CD4-positive, alpha-beta T cell (primary cell): ENCODE measurements at regions not wholly inside any gene's neighbourhood (a gene's known extent, or its start where the extent isn't known, plus 50 kb on each side); places are given as distances from the start of the nearest gene placed in this dataset.

ENCODE experiments used
- ATAC-seq: fragments of 200-7000 bp; cut with Tn5 transposase; one replicate; pipeline ENCODE4 v1.10.0; 2022; ENCODE audit warnings: mild to moderate bottlenecking; ENCODE audit not compliant: poor library complexity
- CTCF ChIA-PET: fragments of 350-600 bp; sonication (Branson Sonifier 250); formaldehyde crosslinking; loops from one replicate; lab custom pipeline; 2021; ENCODE audit warnings: antibody characterized with exemption, inconsistent platforms; lab: Charles Lee
- POLR2A ChIA-PET: fragments of 350-600 bp; sonication (Branson Sonifier 250); formaldehyde crosslinking; loops from one replicate; lab custom pipeline; 2021; ENCODE audit warnings: antibody characterized with exemption, inconsistent platforms; lab: Charles Lee
- DNase-seq, 14 experiments: peaks; one replicate each; pipeline ENCODE4 v3.0.0-alpha.2; 2013 to 2020; ENCODE audit warnings: mixed read lengths in 2 of 14
- H3K27ac ChIP-seq, 2 donors: one replicate each; pipeline versions ENCODE4 v1.5.1 to v1.7.0; 2013; ENCODE audit warnings: low read length in 2 of 2, low read depth in 1 of 2, mild to moderate bottlenecking in 1 of 2
- H3K27me3 ChIP-seq, 2 experiments: 1 replicate in 1 of 2; 2 replicates in 1 of 2; pipeline versions ENCODE4 v1.6.1 to v1.7.0; 2013; ENCODE audit warnings: low read length in 2 of 2, control low read depth in 1 of 2, mild to moderate bottlenecking in 1 of 2, moderate library complexity in 1 of 2; ENCODE audit not compliant: insufficient read depth in 2 of 2, control insufficient read depth in 1 of 2
- H3K36me3 ChIP-seq: one replicate; pipeline ENCODE4 v1.6.1; 2013; ENCODE audit warnings: low read length, control low read depth; ENCODE audit not compliant: insufficient read depth
- H3K4me1 ChIP-seq: one replicate; pipeline ENCODE4 v1.6.1; 2013; ENCODE audit warnings: low read length, control low read depth; ENCODE audit not compliant: insufficient read depth
- H3K4me3 ChIP-seq: one replicate; pipeline ENCODE4 v1.5.1; 2013; ENCODE audit warnings: mild to moderate bottlenecking, low read length, moderate library complexity
- H3K9me3 ChIP-seq, 2 experiments: 1 replicate in 1 of 2; 2 replicates in 1 of 2; pipeline versions ENCODE4 v1.6.1 to v1.7.0; 2013; ENCODE audit warnings: low read length in 2 of 2, mild to moderate bottlenecking in 2 of 2, control low read depth in 1 of 2, moderate library complexity in 1 of 2; ENCODE audit not compliant: control insufficient read depth in 1 of 2, insufficient read depth in 1 of 2
- H3K27ac Mint-ChIP-seq: one replicate; pipeline ENCODE4 v1.8.0; 2020; ENCODE audit warnings: mixed read lengths
- H3K27me3 Mint-ChIP-seq: one replicate; pipeline ENCODE4 v1.8.0; 2021; ENCODE audit warnings: mixed read lengths
- H3K36me3 Mint-ChIP-seq: one replicate; pipeline ENCODE4 v1.8.0; 2021; ENCODE audit warnings: low read depth, mixed read lengths
- H3K4me1 Mint-ChIP-seq: one replicate; pipeline ENCODE4 v1.8.0; 2021; ENCODE audit warnings: low read depth, mixed read lengths
- H3K4me3 Mint-ChIP-seq: one replicate; pipeline ENCODE4 v1.8.0; 2020; ENCODE audit warnings: mild to moderate bottlenecking, mixed read lengths
- H3K9me3 Mint-ChIP-seq: one replicate; pipeline ENCODE4 v1.8.0; 2020; ENCODE audit warnings: mixed read lengths
- intact Hi-C, 2 experiments: fragments of 100-400 bp; cut with DNase I in 1 of 2; cut with micrococcal nuclease in 1 of 2; formaldehyde crosslinking; loops; one replicate each; pipeline versions ENCODE4 v1.15.1 to v1.9.0; 2023 to 2025; cut with DNase I, micrococcal nuclease
- TF ChIP-seq, protein P1 (sequence below): fragments of 200-600 bp; IDR thresholded peaks from one replicate; pipeline ENCODE4 v1.8.0; 2022; ENCODE audit warnings: antibody characterized with exemption, mild to moderate bottlenecking

DNA sequence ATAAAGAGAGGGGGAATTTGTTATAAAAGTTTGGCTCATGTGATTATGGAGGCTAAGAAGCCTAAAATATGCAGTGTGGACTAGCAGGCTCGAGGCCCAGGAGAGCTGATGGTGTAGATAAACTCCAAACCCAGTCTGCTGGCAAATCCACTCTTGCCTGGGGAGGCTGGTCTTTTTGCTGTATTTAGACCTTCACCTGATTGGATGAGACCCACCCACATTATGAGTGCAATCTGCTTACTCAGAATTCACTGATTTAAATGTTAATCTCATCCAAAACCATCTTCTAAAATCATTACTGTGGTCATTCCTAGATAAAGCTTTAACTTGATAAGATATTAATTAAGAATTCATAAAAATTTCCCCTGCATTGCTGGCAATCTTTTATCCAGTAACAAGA is 473.2 kb downstream of the TMA16 start:
- ChIA-PET CTCF (no interaction called here), POLR2A (no interaction called here)
- H3K9me3 Mint-ChIP-seq, result no peaks in the 10 kb centered on the region
- Histone ChIP-seq H3K4me1 (no peaks in the 10 kb centered on the region), H3K4me3 (no peak overlapping the region), H3K27me3 (no peaks in the 10 kb centered on the region), H3K36me3 (no peaks in the 10 kb centered on the region), H3K9me3 (no peaks in the 10 kb centered on the region), H3K27ac (no peak overlapping the region)
- DNase-seq (no peak), ATAC-seq (no peak)
- TF ChIP-seq, protein P1, sequence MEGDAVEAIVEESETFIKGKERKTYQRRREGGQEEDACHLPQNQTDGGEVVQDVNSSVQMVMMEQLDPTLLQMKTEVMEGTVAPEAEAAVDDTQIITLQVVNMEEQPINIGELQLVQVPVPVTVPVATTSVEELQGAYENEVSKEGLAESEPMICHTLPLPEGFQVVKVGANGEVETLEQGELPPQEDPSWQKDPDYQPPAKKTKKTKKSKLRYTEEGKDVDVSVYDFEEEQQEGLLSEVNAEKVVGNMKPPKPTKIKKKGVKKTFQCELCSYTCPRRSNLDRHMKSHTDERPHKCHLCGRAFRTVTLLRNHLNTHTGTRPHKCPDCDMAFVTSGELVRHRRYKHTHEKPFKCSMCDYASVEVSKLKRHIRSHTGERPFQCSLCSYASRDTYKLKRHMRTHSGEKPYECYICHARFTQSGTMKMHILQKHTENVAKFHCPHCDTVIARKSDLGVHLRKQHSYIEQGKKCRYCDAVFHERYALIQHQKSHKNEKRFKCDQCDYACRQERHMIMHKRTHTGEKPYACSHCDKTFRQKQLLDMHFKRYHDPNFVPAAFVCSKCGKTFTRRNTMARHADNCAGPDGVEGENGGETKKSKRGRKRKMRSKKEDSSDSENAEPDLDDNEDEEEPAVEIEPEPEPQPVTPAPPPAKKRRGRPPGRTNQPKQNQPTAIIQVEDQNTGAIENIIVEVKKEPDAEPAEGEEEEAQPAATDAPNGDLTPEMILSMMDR, result no peak
- intact Hi-C loops, result no loop called here
- no peaks in the 10 kb centered on the region for H3K4me1 Mint-ChIP-seq
- no peak overlapping the region for H3K27ac Mint-ChIP-seq
- H3K4me3 Mint-ChIP-seq, result no peak overlapping the region
- H3K36me3 Mint-ChIP-seq, result no peaks in the 10 kb centered on the region
- H3K27me3 Mint-ChIP-seq, result no peaks in the 10 kb centered on the region

DNA sequence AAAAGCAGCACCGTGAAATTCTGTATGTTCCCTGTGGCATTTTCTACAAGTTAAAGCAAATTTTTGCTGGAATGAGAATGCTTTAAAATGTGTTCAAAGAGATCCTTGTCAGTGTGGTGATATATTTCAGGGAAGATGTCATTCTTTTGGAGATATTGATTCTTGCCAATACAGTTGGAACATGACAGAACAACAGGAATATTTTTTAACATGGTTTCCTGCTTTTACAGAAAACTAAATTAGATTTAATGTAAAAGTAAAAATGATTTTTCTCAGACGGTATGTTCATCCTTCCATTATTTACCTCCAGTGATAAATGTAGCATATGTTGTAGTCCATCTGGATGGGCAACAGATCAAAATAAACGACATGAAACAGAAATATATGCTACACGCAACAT is 474.8 kb downstream of the TMA16 start:
- no peak for DNase-seq
- no peaks in the 10 kb centered on the region for H3K27me3 ChIP-seq
- no peak overlapping the region for H3K27ac ChIP-seq
- ChIA-PET POLR2A (no interaction called here), CTCF (no interaction called here)
- Mint-ChIP-seq H3K9me3 (no peaks in the 10 kb centered on the region), H3K36me3 (no peaks in the 10 kb centered on the region), H3K27me3 (no peaks in the 10 kb centered on the region), H3K27ac (no peak overlapping the region), H3K4me3 (no peak overlapping the region), H3K4me1 (no peaks in the 10 kb centered on the region)
- no peaks in the 10 kb centered on the region for H3K36me3 ChIP-seq
- no peak overlapping the region for H3K4me3 ChIP-seq
- ATAC-seq, result no peak
- intact Hi-C loops, result no loop called here
- TF ChIP-seq, protein P1, result no peak
- H3K4me1 ChIP-seq, result no peaks in the 10 kb centered on the region
- no peaks in the 10 kb centered on the region for H3K9me3 ChIP-seq

DNA sequence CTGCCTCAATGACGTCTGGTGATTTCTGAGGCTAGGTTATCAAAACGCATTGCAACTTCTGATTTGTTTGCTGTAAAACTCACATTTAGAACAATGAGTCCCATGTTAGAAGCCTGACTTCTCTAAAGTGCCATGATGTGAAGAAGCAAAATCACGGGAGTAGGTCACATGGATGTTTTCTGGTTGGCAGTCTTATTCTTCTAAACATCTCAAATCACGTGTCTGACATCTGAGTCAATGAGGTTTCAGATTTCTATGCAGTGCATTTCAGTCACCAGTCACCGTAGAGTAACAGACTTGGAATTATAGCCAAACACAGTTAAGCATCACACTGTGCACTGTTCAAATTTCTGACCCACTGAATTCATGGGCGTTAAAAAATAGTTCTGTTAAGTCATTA is 482.1 kb downstream of the TMA16 start:
- H3K36me3 Mint-ChIP-seq, result no peaks in the 10 kb centered on the region
- H3K27me3 ChIP-seq, result no peaks in the 10 kb centered on the region
- H3K27ac Mint-ChIP-seq, result no peak overlapping the region
- intact Hi-C loops, result no loop called here
- H3K4me1 Mint-ChIP-seq, result peaks cover 8% of the 10 kb centered on the region
- no peaks in the 10 kb centered on the region for H3K9me3 ChIP-seq
- POLR2A ChIA-PET, result no interaction called here
- TF ChIP-seq, protein P1, result no peak
- DNase-seq (no peak), ATAC-seq (no peak)
- H3K4me3 ChIP-seq, result no peak overlapping the region
- no peaks in the 10 kb centered on the region for H3K4me1 ChIP-seq
- no peak overlapping the region for H3K4me3 Mint-ChIP-seq
- H3K9me3 Mint-ChIP-seq, result no peaks in the 10 kb centered on the region
- no peak overlapping the region for H3K27ac ChIP-seq
- H3K27me3 Mint-ChIP-seq, result no peaks in the 10 kb centered on the region
- CTCF ChIA-PET, result no interaction called here
- no peaks in the 10 kb centered on the region for H3K36me3 ChIP-seq
